Stomach (tissue), 4 donors: ENCODE measurements at regions not wholly inside any gene's neighbourhood (a gene's known extent, or its start where the extent isn't known, plus 50 kb on each side); places are given as distances from the start of the nearest gene placed in this dataset.

Source experiments
- POLR2A ChIP-seq, 4 donors: fragments of 450-650 bp; IDR thresholded peaks; one replicate each; pipeline ENCODE4 v1.6.1; 2016; ENCODE audit warnings: antibody characterized with exemption in 4 of 4, control low read depth in 2 of 4, mild to moderate bottlenecking in 1 of 4, moderate library complexity in 1 of 4
- POLR2AphosphoS5 ChIP-seq, 3 donors: sonication (generic); formaldehyde crosslinking; IDR thresholded peaks; one replicate each; pipeline ENCODE4 v1.6.1; 2016; ENCODE audit warnings: antibody characterized with exemption in 3 of 3
- TF ChIP-seq, protein P1 (sequence below), 7 experiments: fragments of 450-650 bp in 4 of 7; fragments of 200-600 bp in 3 of 7; sonication (generic) in 3 of 7; IDR thresholded peaks; one replicate each; pipeline ENCODE4 v1.5.1; 2016 to 2019; ENCODE audit warnings: antibody characterized with exemption in 7 of 7, control low read depth in 2 of 7, mild to moderate bottlenecking in 1 of 7

- TF ChIP-seq, protein P1, sequence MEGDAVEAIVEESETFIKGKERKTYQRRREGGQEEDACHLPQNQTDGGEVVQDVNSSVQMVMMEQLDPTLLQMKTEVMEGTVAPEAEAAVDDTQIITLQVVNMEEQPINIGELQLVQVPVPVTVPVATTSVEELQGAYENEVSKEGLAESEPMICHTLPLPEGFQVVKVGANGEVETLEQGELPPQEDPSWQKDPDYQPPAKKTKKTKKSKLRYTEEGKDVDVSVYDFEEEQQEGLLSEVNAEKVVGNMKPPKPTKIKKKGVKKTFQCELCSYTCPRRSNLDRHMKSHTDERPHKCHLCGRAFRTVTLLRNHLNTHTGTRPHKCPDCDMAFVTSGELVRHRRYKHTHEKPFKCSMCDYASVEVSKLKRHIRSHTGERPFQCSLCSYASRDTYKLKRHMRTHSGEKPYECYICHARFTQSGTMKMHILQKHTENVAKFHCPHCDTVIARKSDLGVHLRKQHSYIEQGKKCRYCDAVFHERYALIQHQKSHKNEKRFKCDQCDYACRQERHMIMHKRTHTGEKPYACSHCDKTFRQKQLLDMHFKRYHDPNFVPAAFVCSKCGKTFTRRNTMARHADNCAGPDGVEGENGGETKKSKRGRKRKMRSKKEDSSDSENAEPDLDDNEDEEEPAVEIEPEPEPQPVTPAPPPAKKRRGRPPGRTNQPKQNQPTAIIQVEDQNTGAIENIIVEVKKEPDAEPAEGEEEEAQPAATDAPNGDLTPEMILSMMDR (IDR thresholded peaks at IDR 0.05), result no peak
- TF ChIP-seq POLR2AphosphoS5 (IDR thresholded peaks at IDR 0.05), result no peak
- no peak for TF ChIP-seq POLR2A (IDR thresholded peaks at IDR 0.05)
Observed at GRCh38 chr10:128825626-128826025, 641.4 kb upstream of the MGMT start.
